HCT116 (cell line): ENCODE measurements at regions not wholly inside any gene's neighbourhood (a gene's known extent, or its start where the extent isn't known, plus 50 kb on each side); places are given as distances from the start of the nearest gene placed in this dataset.

Experiments
- ATAC-seq: fragments of 200-7000 bp; cut with Tn5 transposase; 2 replicates; pipeline ENCODE4 v1.9.1; 2020; ENCODE audit warnings: mild to moderate bottlenecking, moderate library complexity
- BruUV-seq: library from RNA; stranded (reverse); fragments of 400-500 nt; replicated peaks from 2 replicates; lab custom pipeline; 2021; lab: Mats Ljungman, UMichigan
- CTCF ChIA-PET: fragments of 300-600 bp; sonication (Branson Sonifier 250); formaldehyde crosslinking; loops from one replicate; lab custom pipeline; 2021; ENCODE audit warnings: antibody characterized with exemption; lab: Charles Lee
- POLR2A ChIA-PET: fragments of 300-600, 350-600 bp; sonication (Branson Sonifier 250); formaldehyde crosslinking; loops from one replicate; lab custom pipeline; 2021; ENCODE audit warnings: antibody characterized with exemption; lab: Charles Lee
- RAD21 ChIA-PET, 2 experiments: fragments of 300-600 bp; sonication (Branson Sonifier 250); formaldehyde crosslinking; loops; one replicate each; lab custom pipeline; 2023; ENCODE audit warnings: low total read pairs in 2 of 2; ENCODE audit not compliant: uncharacterized antibody in 2 of 2, unreplicated experiment in 2 of 2, low non-redundant PET in 1 of 2; lab: Charles Lee
- DNase-seq: peaks from one replicate; pipeline ENCODE4 v3.0.0-alpha.2; 2010; ENCODE audit warnings: low read depth, low spot score
- H2AFZ ChIP-seq: fragments of 200-600 bp; shearing (Covaris generic), sonication (generic); 2 replicates; pipeline ENCODE4 v1.6.1; 2017; ENCODE audit warnings: low read depth, mixed run types, mixed read lengths, antibody characterized with exemption, low read length; ENCODE audit not compliant: poor library complexity, severe bottlenecking
- H3K27ac ChIP-seq: 2 replicates; pipeline ENCODE4 v1.5.1; 2012; ENCODE audit warnings: low read depth, low read length
- H3K27me3 ChIP-seq: fragments of 200-600 bp; sonication (generic); 2 replicates; pipeline ENCODE4 v1.6.1; 2016; ENCODE audit warnings: mixed run types, low read length, mixed read lengths; ENCODE audit not compliant: insufficient read depth
- H3K36me3 ChIP-seq, 2 experiments: fragments of 200-500 bp in 1 of 2; fragments of 200-600 bp in 1 of 2; sonication (Bioruptor generic) in 1 of 2; sonication (generic) in 1 of 2; 2 replicates each; pipeline versions ENCODE4 v1.5.1 to v1.6.1; 2014 to 2016; ENCODE audit warnings: low read length in 2 of 2, inconsistent platforms in 1 of 2, mixed read lengths in 1 of 2, mixed run types in 1 of 2; ENCODE audit not compliant: insufficient read depth in 2 of 2, control insufficient read depth in 1 of 2
- H3K4me1 ChIP-seq, 2 experiments: fragments of 200-600 bp in 1 of 2; sonication (generic) in 1 of 2; 2 replicates each; pipeline versions ENCODE4 v1.5.1 to v1.6.1; 2012 to 2017; ENCODE audit warnings: low read length in 2 of 2, inconsistent platforms in 1 of 2, mild to moderate bottlenecking in 1 of 2, mixed read lengths in 1 of 2, mixed run types in 1 of 2, moderate library complexity in 1 of 2; ENCODE audit not compliant: insufficient read depth in 2 of 2, control insufficient read depth in 1 of 2
- H3K4me2 ChIP-seq: fragments of 200-600 bp; sonication (generic); 2 replicates; pipeline ENCODE4 v1.6.1; 2017; ENCODE audit warnings: mixed run types, low read length, mixed read lengths
- H3K4me3 ChIP-seq, 2 experiments: fragments of 200-600 bp in 1 of 2; sonication (generic) in 1 of 2; replicated peaks in 1 of 2; 2 replicates each; pipeline ENCODE4 v1.5.1; 2011 to 2016; ENCODE audit warnings: low read length in 2 of 2, control low read depth in 1 of 2, low read depth in 1 of 2, mild to moderate bottlenecking in 1 of 2, mixed read lengths in 1 of 2, mixed run types in 1 of 2
- H3K79me2 ChIP-seq: fragments of 200-600 bp; sonication (generic); 2 replicates; pipeline ENCODE4 v1.6.1; 2017; ENCODE audit warnings: mild to moderate bottlenecking, mixed run types, low read length, moderate library complexity, mixed read lengths; ENCODE audit not compliant: insufficient read depth
- H3K9ac ChIP-seq: fragments of 200-600 bp; sonication (generic); 2 replicates; pipeline ENCODE4 v1.6.1; 2016; ENCODE audit warnings: low read length, mixed read lengths
- H3K9me2 ChIP-seq: fragments of 200-600 bp; sonication (generic), shearing (Covaris generic); 2 replicates; pipeline ENCODE4 v1.6.1; 2017; ENCODE audit warnings: mixed run types, mild to moderate bottlenecking, moderate library complexity; ENCODE audit not compliant: insufficient read depth
- H3K9me3 ChIP-seq, 2 experiments: fragments of 200-500 bp in 1 of 2; fragments of 200-600 bp in 1 of 2; sonication (Bioruptor generic) in 1 of 2; sonication (generic) in 1 of 2; 2 replicates each; pipeline ENCODE4 v1.6.1; 2014 to 2017; ENCODE audit warnings: low read length in 2 of 2, mixed read lengths in 2 of 2, inconsistent platforms in 1 of 2, low read depth in 1 of 2, mild to moderate bottlenecking in 1 of 2, mixed run types in 1 of 2, moderate library complexity in 1 of 2; ENCODE audit not compliant: control insufficient read depth in 1 of 2, insufficient read depth in 1 of 2
- H4K20me1 ChIP-seq: fragments of 200-600 bp; sonication (generic), shearing (Covaris generic); 2 replicates; pipeline ENCODE4 v1.6.1; 2017; ENCODE audit warnings: mixed run types, mild to moderate bottlenecking, moderate library complexity; ENCODE audit not compliant: insufficient read depth
- ATF3 ChIP-seq: IDR thresholded peaks from 2 replicates; pipeline ENCODE4 v1.6.1; 2012
- CBX3 ChIP-seq: IDR thresholded peaks from 2 replicates; pipeline ENCODE4 v1.6.1; 2012; ENCODE audit warnings: low read depth
- CEBPB ChIP-seq: IDR thresholded peaks from 2 replicates; pipeline ENCODE4 v1.6.1; 2012; ENCODE audit warnings: low read depth
- CTCF ChIP-seq, 3 experiments: fragments of 200-600 bp in 1 of 3; sonication (generic) in 1 of 3; IDR thresholded peaks in 2 of 3; conservative IDR thresholded peaks in 1 of 3; 2 replicates each; pipeline ENCODE4 v1.5.1; 2012 to 2017; ENCODE audit warnings: low read depth in 2 of 3, low read length in 2 of 3, antibody characterized with exemption in 1 of 3, borderline replicate concordance in 1 of 3, control low read depth in 1 of 3, mild to moderate bottlenecking in 1 of 3, mixed read lengths in 1 of 3, mixed run types in 1 of 3, moderate library complexity in 1 of 3; ENCODE audit not compliant: insufficient read depth in 1 of 3
- EGR1 ChIP-seq: IDR thresholded peaks from 2 replicates; pipeline ENCODE4 v1.6.1; 2012; ENCODE audit warnings: low read depth
- ELF1 ChIP-seq: IDR thresholded peaks from 2 replicates; pipeline ENCODE4 v1.6.1; 2012; ENCODE audit warnings: low read depth, borderline replicate concordance
- EZH2 ChIP-seq: fragments of 200-600 bp; sonication (generic); IDR thresholded peaks from 2 replicates; pipeline ENCODE4 v1.6.1; 2017; ENCODE audit warnings: antibody characterized with exemption, mixed run types
- EZH2phosphoT487 ChIP-seq: fragments of 200-600 bp; IDR thresholded peaks from 2 replicates; pipeline ENCODE4 v1.6.1; 2018; ENCODE audit warnings: antibody characterized with exemption, borderline replicate concordance
- FOSL1 ChIP-seq: IDR thresholded peaks from 2 replicates; pipeline ENCODE4 v1.6.1; 2012; ENCODE audit warnings: low read depth
- JUND ChIP-seq: IDR thresholded peaks from 2 replicates; pipeline ENCODE4 v1.6.1; 2012
- MAX ChIP-seq: IDR thresholded peaks from 2 replicates; pipeline ENCODE4 v1.6.1; 2012
- POLR2A ChIP-seq: IDR thresholded peaks from 2 replicates; pipeline ENCODE4 v1.7.0; 2011; ENCODE audit warnings: borderline replicate concordance; ENCODE audit not compliant: insufficient read depth, insufficient read length; ENCODE audit errors: extremely low read depth
- POLR2AphosphoS5 ChIP-seq: IDR thresholded peaks from 2 replicates; pipeline ENCODE4 v1.6.1; 2011; ENCODE audit warnings: mild to moderate bottlenecking, low read depth, low read length, moderate library complexity
- RAD21 ChIP-seq: IDR thresholded peaks from 2 replicates; pipeline ENCODE4 v1.6.1; 2012; ENCODE audit warnings: low read depth, mild to moderate bottlenecking
- SIN3A ChIP-seq: IDR thresholded peaks from 2 replicates; pipeline ENCODE4 v1.6.1; 2012; ENCODE audit warnings: low read depth
- SP1 ChIP-seq: IDR thresholded peaks from 2 replicates; pipeline ENCODE4 v1.6.1; 2012; ENCODE audit warnings: low read depth
- YY1 ChIP-seq: IDR thresholded peaks from 2 replicates; pipeline ENCODE4 v1.6.1; 2011; ENCODE audit warnings: low read length, low read depth, moderate library complexity, mild to moderate bottlenecking; ENCODE audit not compliant: insufficient replicate concordance; ENCODE audit errors: extremely low read depth
- ZBTB33 ChIP-seq: IDR thresholded peaks from 2 replicates; pipeline ENCODE4 v1.6.1; 2011; ENCODE audit warnings: mild to moderate bottlenecking, low read length, moderate library complexity; ENCODE audit not compliant: insufficient replicate concordance; ENCODE audit errors: extremely low read depth
- ZFX ChIP-seq: fragments of 450-650 bp; IDR thresholded peaks from 2 replicates; pipeline ENCODE4 v1.6.1; 2017
- ZNF274 ChIP-seq: fragments of 200-500 bp; sonication (Bioruptor generic); IDR thresholded peaks from 2 replicates; pipeline ENCODE4 v1.6.1; 2014; ENCODE audit warnings: mild to moderate bottlenecking, low read depth, low read length, inconsistent platforms
- intact Hi-C: fragments of 100-400 bp; cut with micrococcal nuclease; formaldehyde crosslinking; loops from 2 replicates; pipeline ENCODE4 v1.10.0; 2022

DNA sequence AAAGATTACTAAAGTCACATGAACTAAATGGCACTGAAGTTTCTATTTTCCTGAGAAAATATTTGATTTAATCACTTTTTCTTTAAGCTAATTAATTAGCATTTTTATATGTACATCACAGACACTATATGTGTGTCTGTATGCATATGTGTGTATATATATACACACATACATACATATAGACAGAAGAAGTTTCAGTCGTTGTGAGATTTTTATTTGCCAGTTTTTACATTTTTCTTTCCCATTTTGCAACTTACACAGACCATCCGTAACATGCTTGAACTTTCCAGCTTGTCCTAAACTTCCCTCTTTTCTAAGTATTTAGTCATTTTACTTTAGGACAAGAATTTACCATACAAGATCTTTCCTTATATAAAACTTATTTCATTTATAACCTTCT, 299.1 kb downstream of the IPO8 start:
- Histone ChIP-seq H3K4me2 (no peak overlapping the region), H3K9me2 (no peaks in the 10 kb centered on the region), H3K27ac (no peak overlapping the region), H3K4me3 (no peak overlapping the region), H3K36me3 (no peaks in the 10 kb centered on the region), H3K9me3 (peaks cover 3 to 11% of the 10 kb centered on the region in 2 experiments; a peak in 2 of 4 replicates), H3K9ac (no peak overlapping the region), H3K4me1 (no peaks in the 10 kb centered on the region), H2AFZ (no peak overlapping the region), H3K27me3 (no peaks in the 10 kb centered on the region), H4K20me1 (no peaks in the 10 kb centered on the region)
- intact Hi-C loops, result no loop called here
- no TSS peak for BruUV-seq
- RAD21 ChIA-PET, result no interaction called here
- CTCF ChIA-PET, result no interaction called here
- POLR2A ChIA-PET, result no interaction called here
- ATAC-seq, result no peak
- TF ChIP-seq ATF3 (no peak), EGR1 (no peak), CEBPB (no peak), ZFX (no peak), ZBTB33 (no peak), EZH2phosphoT487 (no peak), SP1 (no peak), POLR2AphosphoS5 (no peak), ZNF274 (no peak), ELF1 (no peak), MAX (no peak), CTCF (IDR thresholded peaks at IDR 0.05 in 2 of 3, conservative IDR thresholded peaks at IDR 0.05 in 1 of 3; ENCODE audit: borderline replicate concordance in 1 of 3, insufficient read depth in 1 of 3, low read depth in 2 of 3, low read length in 2 of 3) (no peak), SIN3A (no peak), YY1 (no peak), JUND (no peak), EZH2 (no peak), RAD21 (no peak), FOSL1 (no peak), CBX3 (no peak), POLR2A (no peak)
- TF ChIP-seq, all 23 proteins: peak for 0
- no peak for DNase-seq
- H3K79me2 ChIP-seq, result no peaks in the 10 kb centered on the region
